ENCODE measurements at regions not wholly inside any gene's neighbourhood (a gene's known extent, or its start where the extent isn't known, plus 50 kb on each side); places are given as distances from the start of the nearest gene placed in this dataset.

DNA sequence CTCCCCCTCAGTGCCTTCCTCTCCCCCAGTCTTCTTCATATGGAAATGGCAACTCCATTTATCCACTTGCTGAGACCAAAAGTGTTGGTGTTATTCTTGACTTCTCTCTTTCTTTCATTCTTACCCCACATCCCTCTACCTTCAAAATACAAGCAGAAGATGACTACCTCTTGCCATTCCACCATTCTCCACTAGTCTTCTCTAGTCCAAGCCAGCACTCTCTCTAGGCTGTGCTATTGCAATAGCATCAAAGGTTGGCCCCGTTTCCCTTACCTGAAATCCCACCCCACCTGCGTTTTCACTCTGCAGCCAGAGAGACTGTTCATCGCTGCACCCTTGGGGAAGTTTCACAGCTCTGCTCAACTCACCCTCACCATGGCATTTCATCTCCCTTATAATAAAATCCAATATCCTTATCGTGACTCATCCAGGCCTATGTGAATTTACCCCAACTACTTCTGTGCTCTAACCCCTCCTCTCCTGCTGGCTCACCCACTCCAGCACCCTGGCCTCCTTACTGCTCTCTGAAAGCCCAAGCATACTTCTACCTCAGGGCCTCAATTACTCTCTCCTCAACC lies 109.1 kb downstream of the LSM5 start:
- H3K27ac ChIP-seq (ENCODE audit: low read depth in 2 of 2, low read length in 2 of 2) = no peak overlapping the region
- DNase-seq = no peak
- no peaks in the 10 kb centered on the region for H3K9me3 ChIP-seq (ENCODE audit: control insufficient read depth in 2 of 3, insufficient read depth in 1 of 3, low read length in 3 of 3)
- TF ChIP-seq, protein P1, sequence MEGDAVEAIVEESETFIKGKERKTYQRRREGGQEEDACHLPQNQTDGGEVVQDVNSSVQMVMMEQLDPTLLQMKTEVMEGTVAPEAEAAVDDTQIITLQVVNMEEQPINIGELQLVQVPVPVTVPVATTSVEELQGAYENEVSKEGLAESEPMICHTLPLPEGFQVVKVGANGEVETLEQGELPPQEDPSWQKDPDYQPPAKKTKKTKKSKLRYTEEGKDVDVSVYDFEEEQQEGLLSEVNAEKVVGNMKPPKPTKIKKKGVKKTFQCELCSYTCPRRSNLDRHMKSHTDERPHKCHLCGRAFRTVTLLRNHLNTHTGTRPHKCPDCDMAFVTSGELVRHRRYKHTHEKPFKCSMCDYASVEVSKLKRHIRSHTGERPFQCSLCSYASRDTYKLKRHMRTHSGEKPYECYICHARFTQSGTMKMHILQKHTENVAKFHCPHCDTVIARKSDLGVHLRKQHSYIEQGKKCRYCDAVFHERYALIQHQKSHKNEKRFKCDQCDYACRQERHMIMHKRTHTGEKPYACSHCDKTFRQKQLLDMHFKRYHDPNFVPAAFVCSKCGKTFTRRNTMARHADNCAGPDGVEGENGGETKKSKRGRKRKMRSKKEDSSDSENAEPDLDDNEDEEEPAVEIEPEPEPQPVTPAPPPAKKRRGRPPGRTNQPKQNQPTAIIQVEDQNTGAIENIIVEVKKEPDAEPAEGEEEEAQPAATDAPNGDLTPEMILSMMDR (IDR thresholded peaks at IDR 0.05; ENCODE audit: borderline replicate concordance, extremely low read depth, insufficient read depth) = no peak
- FAIRE-seq = no peak
- no peaks in the 10 kb centered on the region for H3K4me1 ChIP-seq (ENCODE audit: control insufficient read depth in 2 of 3, insufficient read depth in 2 of 3, low read depth in 1 of 3, low read length in 3 of 3)
- H3K36me3 ChIP-seq (ENCODE audit: control insufficient read depth in 2 of 3, insufficient read depth in 3 of 3, low read length in 3 of 3) = no peaks in the 10 kb centered on the region
- no peaks in the 10 kb centered on the region for H3K27me3 ChIP-seq (ENCODE audit: control insufficient read depth, insufficient read depth, low read length)
- intact Hi-C loops (cut with DNase I) = no loop called here
- no peak overlapping the region for H3K4me3 ChIP-seq (ENCODE audit: low read length in 3 of 3)
- no peak overlapping the region for H3K9ac ChIP-seq (ENCODE audit: low read length in 3 of 3)

GRCh38 chr7:32379510-32380112 lies 110.6 kb downstream of the LSM5 start:
- no peak overlapping the region for H3K9ac ChIP-seq (ENCODE audit: low read length in 3 of 3)
- intact Hi-C loops (cut with DNase I) = no loop called here
- H3K4me3 ChIP-seq (ENCODE audit: low read length in 3 of 3) = no peak overlapping the region
- DNase-seq (peak in 2 of 5 donors; percentile 1 to 8), FAIRE-seq (no peak)
- no peaks in the 10 kb centered on the region for H3K36me3 ChIP-seq (ENCODE audit: control insufficient read depth in 2 of 3, insufficient read depth in 3 of 3, low read length in 3 of 3)
- H3K4me1 ChIP-seq (ENCODE audit: control insufficient read depth in 2 of 3, insufficient read depth in 2 of 3, low read depth in 1 of 3, low read length in 3 of 3) = no peaks in the 10 kb centered on the region
- no peaks in the 10 kb centered on the region for H3K27me3 ChIP-seq (ENCODE audit: control insufficient read depth, insufficient read depth, low read length)
- no peak overlapping the region for H3K27ac ChIP-seq (ENCODE audit: low read depth in 2 of 2, low read length in 2 of 2)
- TF ChIP-seq, protein P1 (IDR thresholded peaks at IDR 0.05; ENCODE audit: borderline replicate concordance, extremely low read depth, insufficient read depth) = no peak
- no peaks in the 10 kb centered on the region for H3K9me3 ChIP-seq (ENCODE audit: control insufficient read depth in 2 of 3, insufficient read depth in 1 of 3, low read length in 3 of 3)

DNA sequence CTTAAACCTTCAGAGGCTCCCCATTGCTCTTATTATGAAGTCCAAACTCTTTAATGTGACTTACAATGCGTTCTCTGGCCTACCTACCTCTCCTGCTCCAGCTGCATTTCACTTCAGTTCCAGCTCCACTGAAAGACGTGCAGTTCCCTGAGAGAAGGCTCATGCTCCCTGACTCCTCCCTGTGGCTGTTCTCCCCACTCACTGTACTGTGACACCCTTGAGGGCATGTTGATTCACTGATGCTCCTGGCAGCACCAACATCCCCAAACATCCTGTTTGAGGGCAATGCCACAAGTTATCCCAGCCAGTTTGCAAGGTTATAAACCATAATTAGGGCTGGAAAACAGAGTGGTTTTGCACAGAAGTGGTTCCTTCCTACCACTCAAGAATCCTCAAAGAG lies 111.2 kb downstream of the LSM5 start:
- DNase-seq (no peak), FAIRE-seq (no peak)
- Histone ChIP-seq H3K4me3 (ENCODE audit: low read length in 3 of 3) (no peak overlapping the region), H3K27ac (ENCODE audit: low read depth in 2 of 2, low read length in 2 of 2) (no peak overlapping the region), H3K27me3 (ENCODE audit: control insufficient read depth, insufficient read depth, low read length) (no peaks in the 10 kb centered on the region), H3K9me3 (ENCODE audit: control insufficient read depth in 2 of 3, insufficient read depth in 1 of 3, low read length in 3 of 3) (no peaks in the 10 kb centered on the region), H3K4me1 (ENCODE audit: control insufficient read depth in 2 of 3, insufficient read depth in 2 of 3, low read depth in 1 of 3, low read length in 3 of 3) (no peaks in the 10 kb centered on the region), H3K9ac (ENCODE audit: low read length in 3 of 3) (no peak overlapping the region), H3K36me3 (ENCODE audit: control insufficient read depth in 2 of 3, insufficient read depth in 3 of 3, low read length in 3 of 3) (no peaks in the 10 kb centered on the region)
- intact Hi-C loops (cut with DNase I) = no loop called here
- TF ChIP-seq, protein P1 (IDR thresholded peaks at IDR 0.05; ENCODE audit: borderline replicate concordance, extremely low read depth, insufficient read depth) = no peak
